ENCODE measurements at regions not wholly inside any gene's neighbourhood (a gene's known extent, or its start where the extent isn't known, plus 50 kb on each side); places are given as distances from the start of the nearest gene placed in this dataset.
"Not testable (repeated sequence)": the region's sequence is repeated elsewhere in the genome, so short reads cannot be mapped to it uniquely, and the experiment has no call there.

GRCh38 chr14:51467392-51467791, 184.3 kb upstream of the FRMD6 start:
- POLR2A ChIA-PET; ATAC-seq (ENCODE audit: low read depth); H3K27ac Mint-ChIP-seq; DNase-seq; H3K4me1 Mint-ChIP-seq; H3K4me3 Mint-ChIP-seq; H3K36me3 Mint-ChIP-seq; H3K9me3 Mint-ChIP-seq: not testable (repeated sequence)
- peaks cover 12% of the 10 kb centered on the region for H3K27me3 Mint-ChIP-seq

- no peak overlapping the region for H3K4me3 Mint-ChIP-seq
- no peaks in the 10 kb centered on the region for H3K4me1 Mint-ChIP-seq
- no peak for DNase-seq
- POLR2A ChIA-PET = no interaction called here
- H3K36me3 Mint-ChIP-seq = no peaks in the 10 kb centered on the region
- no peak for ATAC-seq (ENCODE audit: low read depth)
- peaks cover 1% of the 10 kb centered on the region for H3K9me3 Mint-ChIP-seq
- no peak overlapping the region for H3K27ac Mint-ChIP-seq
- peaks cover 13% of the 10 kb centered on the region for H3K27me3 Mint-ChIP-seq
Observed at GRCh38 chr14:51468523-51468922, 183.2 kb upstream of the FRMD6 start.

- H3K36me3 Mint-ChIP-seq = no peaks in the 10 kb centered on the region
- no peak overlapping the region for H3K27ac Mint-ChIP-seq
- POLR2A ChIA-PET = no interaction called here
- H3K4me1 Mint-ChIP-seq = no peaks in the 10 kb centered on the region
- ATAC-seq (ENCODE audit: low read depth) (no peak), DNase-seq (no peak)
- peaks cover 1% of the 10 kb centered on the region for H3K9me3 Mint-ChIP-seq
- peaks cover 14% of the 10 kb centered on the region for H3K27me3 Mint-ChIP-seq
- H3K4me3 Mint-ChIP-seq = no peak overlapping the region
Observed at GRCh38 chr14:51472881-51473280, 178.8 kb upstream of the FRMD6 start.

- no peak overlapping the region for H3K27ac Mint-ChIP-seq
- POLR2A ChIA-PET = no interaction called here
- DNase-seq (no peak), ATAC-seq (ENCODE audit: low read depth) (no peak)
- H3K36me3 Mint-ChIP-seq = no peaks in the 10 kb centered on the region
- peaks cover 1% of the 10 kb centered on the region for H3K9me3 Mint-ChIP-seq
- H3K4me1 Mint-ChIP-seq = no peaks in the 10 kb centered on the region
- H3K4me3 Mint-ChIP-seq = no peak overlapping the region
- peaks cover 14% of the 10 kb centered on the region for H3K27me3 Mint-ChIP-seq
Observed at GRCh38 chr14:51473351-51473750, 178.4 kb upstream of the FRMD6 start.

- H3K4me3 Mint-ChIP-seq = no peak overlapping the region
- DNase-seq (no peak), ATAC-seq (ENCODE audit: low read depth) (no peak)
- H3K27ac Mint-ChIP-seq = no peak overlapping the region
- POLR2A ChIA-PET = no interaction called here
- H3K4me1 Mint-ChIP-seq = no peaks in the 10 kb centered on the region
- peaks cover 1% of the 10 kb centered on the region for H3K9me3 Mint-ChIP-seq
- peaks cover 14% of the 10 kb centered on the region for H3K27me3 Mint-ChIP-seq
- no peaks in the 10 kb centered on the region for H3K36me3 Mint-ChIP-seq
Observed at GRCh38 chr14:51473808-51474565, 177.7 kb upstream of the FRMD6 start.

- Mint-ChIP-seq H3K27me3 (peaks cover 14% of the 10 kb centered on the region), H3K27ac (no peak overlapping the region), H3K36me3 (no peaks in the 10 kb centered on the region), H3K4me3 (no peak overlapping the region), H3K9me3 (peaks cover 1% of the 10 kb centered on the region), H3K4me1 (no peaks in the 10 kb centered on the region)
- ATAC-seq (ENCODE audit: low read depth) (no peak), DNase-seq (no peak)
- POLR2A ChIA-PET = no interaction called here
Observed at GRCh38 chr14:51474854-51475253, 176.9 kb upstream of the FRMD6 start.

GRCh38 chr14:51478175-51478621, 173.5 kb upstream of the FRMD6 start:
- POLR2A ChIA-PET = no interaction called here
- Mint-ChIP-seq H3K27me3 (peaks cover 14% of the 10 kb centered on the region), H3K27ac (no peak overlapping the region), H3K9me3 (no peaks in the 10 kb centered on the region), H3K4me1 (no peaks in the 10 kb centered on the region), H3K36me3 (no peaks in the 10 kb centered on the region), H3K4me3 (no peak overlapping the region)
- ATAC-seq (ENCODE audit: low read depth) (no peak), DNase-seq (no peak)

- ATAC-seq (ENCODE audit: low read depth) (no peak), DNase-seq (no peak)
- H3K27me3 Mint-ChIP-seq = peaks cover 7% of the 10 kb centered on the region
- no peaks in the 10 kb centered on the region for H3K9me3 Mint-ChIP-seq
- H3K4me3 Mint-ChIP-seq = no peak overlapping the region
- no peaks in the 10 kb centered on the region for H3K36me3 Mint-ChIP-seq
- H3K4me1 Mint-ChIP-seq = no peaks in the 10 kb centered on the region
- no peak overlapping the region for H3K27ac Mint-ChIP-seq
- POLR2A ChIA-PET = no interaction called here
Observed at GRCh38 chr14:51479584-51480325, 172.0 kb upstream of the FRMD6 start.

- Mint-ChIP-seq H3K27me3 (peaks cover 4% of the 10 kb centered on the region), H3K4me3 (no peak overlapping the region), H3K4me1 (no peaks in the 10 kb centered on the region), H3K27ac (no peak overlapping the region), H3K36me3 (no peaks in the 10 kb centered on the region), H3K9me3 (no peaks in the 10 kb centered on the region)
- ATAC-seq (ENCODE audit: low read depth) (no peak), DNase-seq (no peak)
- POLR2A ChIA-PET = no interaction called here
Observed at GRCh38 chr14:51481643-51482042, 170.1 kb upstream of the FRMD6 start.

- ATAC-seq (ENCODE audit: low read depth) (no peak), DNase-seq (no peak)
- H3K27me3 Mint-ChIP-seq = no peaks in the 10 kb centered on the region
- H3K9me3 Mint-ChIP-seq = no peaks in the 10 kb centered on the region
- H3K4me1 Mint-ChIP-seq = no peaks in the 10 kb centered on the region
- no peak overlapping the region for H3K4me3 Mint-ChIP-seq
- no peak overlapping the region for H3K27ac Mint-ChIP-seq
- POLR2A ChIA-PET = no interaction called here
- H3K36me3 Mint-ChIP-seq = no peaks in the 10 kb centered on the region
Observed at GRCh38 chr14:51482102-51482501, 169.6 kb upstream of the FRMD6 start.

- Mint-ChIP-seq H3K4me1 (no peaks in the 10 kb centered on the region), H3K4me3 (no peak overlapping the region), H3K27ac (no peak overlapping the region), H3K9me3 (no peaks in the 10 kb centered on the region), H3K36me3 (no peaks in the 10 kb centered on the region), H3K27me3 (no peaks in the 10 kb centered on the region)
- DNase-seq = no peak
- POLR2A ChIA-PET = no interaction called here
- ATAC-seq (ENCODE audit: low read depth) = no peak
Observed at GRCh38 chr14:51484485-51484884, 167.2 kb upstream of the FRMD6 start.

- H3K4me1 Mint-ChIP-seq = no peaks in the 10 kb centered on the region
- H3K9me3 Mint-ChIP-seq = no peaks in the 10 kb centered on the region
- no peak overlapping the region for H3K4me3 Mint-ChIP-seq
- ATAC-seq (ENCODE audit: low read depth) (no peak), DNase-seq (no peak)
- POLR2A ChIA-PET = no interaction called here
- H3K36me3 Mint-ChIP-seq = no peaks in the 10 kb centered on the region
- no peaks in the 10 kb centered on the region for H3K27me3 Mint-ChIP-seq
- no peak overlapping the region for H3K27ac Mint-ChIP-seq
Observed at GRCh38 chr14:51485733-51486132, 166.0 kb upstream of the FRMD6 start.

- Mint-ChIP-seq H3K36me3 (no peaks in the 10 kb centered on the region), H3K27ac (no peak overlapping the region), H3K4me3 (no peak overlapping the region), H3K9me3 (no peaks in the 10 kb centered on the region), H3K4me1 (no peaks in the 10 kb centered on the region), H3K27me3 (no peaks in the 10 kb centered on the region)
- DNase-seq = no peak
- POLR2A ChIA-PET = no interaction called here
- ATAC-seq (ENCODE audit: low read depth) = no peak
Observed at GRCh38 chr14:51487848-51488247, 163.9 kb upstream of the FRMD6 start.

GRCh38 chr14:51488569-51489220, 163.0 kb upstream of the FRMD6 start:
- no peak for DNase-seq
- no peaks in the 10 kb centered on the region for H3K4me1 Mint-ChIP-seq
- ATAC-seq (ENCODE audit: low read depth) = no peak
- no peak overlapping the region for H3K4me3 Mint-ChIP-seq
- no peak overlapping the region for H3K27ac Mint-ChIP-seq
- POLR2A ChIA-PET = no interaction called here
- H3K27me3 Mint-ChIP-seq = no peaks in the 10 kb centered on the region
- H3K36me3 Mint-ChIP-seq = no peaks in the 10 kb centered on the region
- H3K9me3 Mint-ChIP-seq = no peaks in the 10 kb centered on the region

All from activated naive CD8-positive, alpha-beta T cell treated with anti-CD3 and anti-CD28 coated beads, Interleukin-2, amount 10 ng/mL, durations not matched to agents 7 days and 5 days (primary cell).